Mammary epithelial cell (primary cell): ENCODE measurements at regions not wholly inside any gene's neighbourhood (a gene's known extent, or its start where the extent isn't known, plus 50 kb on each side); places are given as distances from the start of the nearest gene placed in this dataset.

ENCODE experiments used
- EZH2 ChIP-seq: IDR thresholded peaks from 2 replicates; pipeline ENCODE4 v1.6.1; 2012; ENCODE audit warnings: low read length, inconsistent platforms, borderline replicate concordance
- TF ChIP-seq, protein P1 (sequence below), 2 donors: IDR thresholded peaks in 1 of 2; conservative IDR thresholded peaks in 1 of 2; 2 replicates each; pipeline ENCODE4 v1.5.1; 2011 to 2012; ENCODE audit warnings: inconsistent platforms in 2 of 2, low read length in 2 of 2, mild to moderate bottlenecking in 2 of 2, control low read depth in 1 of 2, low read depth in 1 of 2; ENCODE audit not compliant: insufficient read depth in 1 of 2; ENCODE audit errors: extremely low read depth in 1 of 2

DNA sequence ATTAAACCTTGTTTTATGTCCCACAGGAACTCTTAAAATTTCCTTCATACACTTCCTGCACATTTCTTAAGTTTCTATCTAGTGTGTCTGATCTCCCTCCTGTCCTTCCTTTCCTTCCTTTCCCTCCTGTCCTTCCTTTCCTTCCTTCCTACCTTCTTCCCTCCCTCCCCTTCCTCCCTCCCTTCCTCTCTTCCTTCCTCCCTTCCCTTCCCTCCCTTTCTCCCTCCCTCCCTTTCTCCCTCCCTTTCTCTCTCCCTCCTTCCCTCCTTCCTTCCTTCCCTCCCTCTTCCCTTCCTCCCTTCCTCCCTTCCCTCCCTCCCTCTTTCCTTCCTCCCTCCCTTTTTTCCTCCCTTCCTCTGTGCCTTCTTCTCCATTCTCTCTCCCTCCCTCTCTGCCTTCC lies 414.9 kb downstream of the ENC1 start:
- TF ChIP-seq, protein P1, sequence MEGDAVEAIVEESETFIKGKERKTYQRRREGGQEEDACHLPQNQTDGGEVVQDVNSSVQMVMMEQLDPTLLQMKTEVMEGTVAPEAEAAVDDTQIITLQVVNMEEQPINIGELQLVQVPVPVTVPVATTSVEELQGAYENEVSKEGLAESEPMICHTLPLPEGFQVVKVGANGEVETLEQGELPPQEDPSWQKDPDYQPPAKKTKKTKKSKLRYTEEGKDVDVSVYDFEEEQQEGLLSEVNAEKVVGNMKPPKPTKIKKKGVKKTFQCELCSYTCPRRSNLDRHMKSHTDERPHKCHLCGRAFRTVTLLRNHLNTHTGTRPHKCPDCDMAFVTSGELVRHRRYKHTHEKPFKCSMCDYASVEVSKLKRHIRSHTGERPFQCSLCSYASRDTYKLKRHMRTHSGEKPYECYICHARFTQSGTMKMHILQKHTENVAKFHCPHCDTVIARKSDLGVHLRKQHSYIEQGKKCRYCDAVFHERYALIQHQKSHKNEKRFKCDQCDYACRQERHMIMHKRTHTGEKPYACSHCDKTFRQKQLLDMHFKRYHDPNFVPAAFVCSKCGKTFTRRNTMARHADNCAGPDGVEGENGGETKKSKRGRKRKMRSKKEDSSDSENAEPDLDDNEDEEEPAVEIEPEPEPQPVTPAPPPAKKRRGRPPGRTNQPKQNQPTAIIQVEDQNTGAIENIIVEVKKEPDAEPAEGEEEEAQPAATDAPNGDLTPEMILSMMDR (conservative IDR thresholded peaks at IDR 0.05 in 1 of 2, IDR thresholded peaks at IDR 0.05 in 1 of 2; ENCODE audit: extremely low read depth in 1 of 2, insufficient read depth in 1 of 2, low read depth in 1 of 2, low read length in 2 of 2) = no peak
- TF ChIP-seq EZH2 = no peak
